Common myeloid progenitor, CD34-positive (primary cell): ENCODE measurements at regions not wholly inside any gene's neighbourhood (a gene's known extent, or its start where the extent isn't known, plus 50 kb on each side); places are given as distances from the start of the nearest gene placed in this dataset.

Experiments
- CTCF ChIA-PET: fragments of 350-600 bp; sonication (Branson Sonifier 250); formaldehyde crosslinking; loops from one replicate; lab custom pipeline; 2021; ENCODE audit warnings: antibody characterized with exemption; lab: Charles Lee
- POLR2A ChIA-PET: fragments of 350-600 bp; sonication (Branson Sonifier 250); formaldehyde crosslinking; loops from one replicate; lab custom pipeline; 2021; ENCODE audit warnings: antibody characterized with exemption; lab: Charles Lee
- DNase-seq, 3 donors: peaks; one replicate each; pipeline versions ENCODE4 v3.0.0 to v3.0.0-alpha.2; 2013
- H3K27ac ChIP-seq, 2 experiments: 1 replicate in 1 of 2; 2 replicates in 1 of 2; pipeline ENCODE4 v1.7.0; 2013; ENCODE audit warnings: inconsistent platforms in 2 of 2, low read length in 2 of 2, mild to moderate bottlenecking in 2 of 2, low read depth in 1 of 2, moderate library complexity in 1 of 2; ENCODE audit not compliant: severe bottlenecking in 2 of 2, insufficient read depth in 1 of 2, poor library complexity in 1 of 2
- H3K27me3 ChIP-seq, 5 experiments: replicated peaks in 2 of 5; 1 replicate in 3 of 5; 2 replicates in 2 of 5; pipeline versions ENCODE4 v1.6.1 to v1.7.0; 2013; ENCODE audit warnings: low read length in 4 of 5, mild to moderate bottlenecking in 2 of 5, moderate library complexity in 2 of 5, inconsistent platforms in 1 of 5; ENCODE audit not compliant: insufficient read depth in 5 of 5, control insufficient read depth in 4 of 5
- H3K36me3 ChIP-seq, 4 experiments: 1 replicate in 2 of 4; 2 replicates in 2 of 4; pipeline versions ENCODE4 v1.6.1 to v1.7.0; 2013; ENCODE audit warnings: low read length in 3 of 4, control low read depth in 1 of 4, mild to moderate bottlenecking in 1 of 4; ENCODE audit not compliant: control insufficient read depth in 4 of 4, insufficient read depth in 4 of 4
- H3K4me1 ChIP-seq, 4 experiments: 1 replicate in 3 of 4; 2 replicates in 1 of 4; pipeline versions ENCODE4 v1.6.1 to v1.7.1; 2013; ENCODE audit warnings: low read length in 3 of 4, mild to moderate bottlenecking in 3 of 4, control low read depth in 1 of 4, inconsistent platforms in 1 of 4, moderate library complexity in 1 of 4; ENCODE audit not compliant: control insufficient read depth in 4 of 4, insufficient read depth in 4 of 4; ENCODE audit errors: control extremely low read depth in 1 of 4
- H3K4me3 ChIP-seq, 7 experiments: 1 replicate in 4 of 7; 2 replicates in 3 of 7; pipeline versions ENCODE4 v1.5.1 to v1.7.0; 2013; ENCODE audit warnings: mild to moderate bottlenecking in 7 of 7, low read length in 6 of 7, moderate library complexity in 6 of 7, inconsistent platforms in 2 of 7, low read depth in 2 of 7, control low read depth in 1 of 7; ENCODE audit not compliant: insufficient read depth in 4 of 7, control insufficient read depth in 1 of 7; ENCODE audit errors: extremely low read depth in 1 of 7
- H3K9me3 ChIP-seq, 5 experiments: 1 replicate in 4 of 5; 2 replicates in 1 of 5; pipeline versions ENCODE4 v1.6.1 to v1.7.1; 2013; ENCODE audit warnings: low read length in 4 of 5, mild to moderate bottlenecking in 2 of 5, inconsistent platforms in 1 of 5, low read depth in 1 of 5, moderate library complexity in 1 of 5; ENCODE audit not compliant: control insufficient read depth in 4 of 5, insufficient read depth in 2 of 5; ENCODE audit errors: control extremely low read depth in 1 of 5
- WGBS: methylation state at CpG from one replicate; pipeline ENCODE4 v1.1.5; 2013; ENCODE audit not compliant: insufficient coverage; 5-methylcytosine and 5-hydroxymethylcytosine counted together

DNA sequence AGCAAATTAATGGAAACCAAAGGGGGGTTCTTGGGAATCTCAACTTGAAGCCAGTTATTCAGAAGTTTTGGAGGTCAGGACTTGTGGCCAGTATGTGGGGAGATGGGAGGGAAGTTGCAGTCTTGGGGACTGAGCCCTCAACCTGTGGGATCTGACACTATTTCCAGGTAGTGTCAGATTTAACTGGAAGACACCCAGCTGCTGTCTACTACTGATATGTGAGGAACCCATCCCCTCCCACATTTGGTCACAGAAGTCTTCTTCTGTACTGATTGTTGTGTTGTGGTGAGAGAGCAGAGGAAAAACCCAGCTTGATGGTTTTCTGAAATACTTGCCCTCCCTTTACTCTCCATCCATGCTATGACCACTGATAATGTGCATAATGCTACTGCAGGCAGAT, 134.0 kb downstream of the QRSL1 start:
- no peak overlapping the region for H3K27ac ChIP-seq
- ChIA-PET POLR2A (no interaction called here), CTCF (no interaction called here)

GRCh38 chr6:106761160-106761559, 131.8 kb downstream of the QRSL1 start:
- H3K36me3 ChIP-seq, result no peaks in the 10 kb centered on the region
- H3K4me1 ChIP-seq, result no peaks in the 10 kb centered on the region
- no peak for DNase-seq
- peaks cover 1 to 12% (median 3%) of the 10 kb centered on the region in 5 experiments for H3K9me3 ChIP-seq
- 100% methylated on average over 1 of the region's 2 CpGs for WGBS
- no peak overlapping the region for H3K27ac ChIP-seq
- CTCF ChIA-PET, result no interaction called here
- POLR2A ChIA-PET, result no interaction called here
- peaks cover 0 to 2% (median 0%) of the 10 kb centered on the region in 5 experiments for H3K27me3 ChIP-seq
- H3K4me3 ChIP-seq, result no peak overlapping the region

More for the DNA sequence above, 134.0 kb downstream of the QRSL1 start:
- H3K9me3 ChIP-seq, result peaks cover 1 to 12% (median 3%) of the 10 kb centered on the region in 5 experiments
- no peak overlapping the region for H3K4me3 ChIP-seq
- no peaks in the 10 kb centered on the region for H3K36me3 ChIP-seq
- peaks cover 0 to 2% (median 0%) of the 10 kb centered on the region in 5 experiments for H3K27me3 ChIP-seq
- no peaks in the 10 kb centered on the region for H3K4me1 ChIP-seq
- DNase-seq, result no peak

DNA sequence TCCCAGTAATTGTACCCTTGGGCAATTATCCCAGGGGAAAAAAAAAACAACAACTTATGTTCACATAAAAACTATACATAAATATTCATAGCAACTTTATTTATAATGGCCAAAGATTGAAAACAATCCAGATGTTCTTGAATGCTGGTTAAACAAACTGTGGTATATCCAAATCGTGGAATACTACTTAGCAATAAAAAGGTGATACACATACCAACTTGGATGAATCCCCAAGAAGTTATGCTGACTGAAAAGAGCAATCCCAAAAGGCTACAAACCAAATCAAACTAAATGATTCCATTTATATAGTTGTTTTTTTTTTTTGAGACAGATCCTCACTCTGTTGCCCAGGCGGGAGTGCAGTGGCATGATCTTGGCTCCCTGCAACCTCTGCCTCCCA, 129.7 kb downstream of the QRSL1 start:
- CTCF ChIA-PET, result no interaction called here
- Histone ChIP-seq H3K27me3 (no peaks in the 10 kb centered on the region), H3K9me3 (peaks cover 1 to 12% (median 2%) of the 10 kb centered on the region in 5 experiments), H3K36me3 (no peaks in the 10 kb centered on the region), H3K27ac (no peak overlapping the region), H3K4me1 (no peaks in the 10 kb centered on the region), H3K4me3 (no peak overlapping the region)
- no CpG with 5 or more reads among the region's 2 CpGs for WGBS
- no peak for DNase-seq
- POLR2A ChIA-PET, result no interaction called here

- DNase-seq, result no peak
- POLR2A ChIA-PET, result no interaction called here
- H3K4me3 ChIP-seq, result no peak overlapping the region
- no peaks in the 10 kb centered on the region for H3K27me3 ChIP-seq
- CTCF ChIA-PET, result no interaction called here
- H3K4me1 ChIP-seq, result no peaks in the 10 kb centered on the region
- peaks cover 1 to 9% (median 2%) of the 10 kb centered on the region in 5 experiments for H3K9me3 ChIP-seq
- 90% methylated on average over 8 of the region's 16 CpGs for whole genome bisulfite sequencing
- no peaks in the 10 kb centered on the region for H3K36me3 ChIP-seq
- H3K27ac ChIP-seq, result no peak overlapping the region
Measured at GRCh38 chr6:106757722-106758467, 128.5 kb downstream of the QRSL1 start.

DNA sequence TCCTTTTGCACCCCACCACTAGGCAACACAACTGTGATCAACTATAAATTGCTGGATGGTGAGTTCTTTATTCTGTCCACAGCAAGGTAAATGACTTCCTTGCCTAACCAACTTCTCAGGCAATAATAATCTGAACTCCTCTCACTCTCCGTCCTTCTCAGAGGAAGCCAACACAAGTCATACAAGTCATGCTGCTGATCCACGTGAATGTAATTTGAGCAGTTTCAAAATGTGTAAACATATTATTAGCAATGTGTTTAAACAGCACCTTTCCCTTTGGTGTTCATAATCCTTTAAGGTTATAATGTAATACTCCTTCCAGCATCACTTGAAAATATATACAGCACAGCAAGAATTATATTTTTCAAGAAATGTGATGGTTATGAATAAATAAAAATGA, 127.9 kb downstream of the QRSL1 start:
- POLR2A ChIA-PET, result no interaction called here

GRCh38 chr6:106754215-106754614, 124.8 kb downstream of the QRSL1 start:
- no peaks in the 10 kb centered on the region for H3K27me3 ChIP-seq
- peaks cover 0 to 3% (median 0%) of the 10 kb centered on the region in 4 experiments for H3K4me1 ChIP-seq
- no peak overlapping the region for H3K4me3 ChIP-seq
- peaks cover 0 to 3% (median 0%) of the 10 kb centered on the region in 5 experiments for H3K9me3 ChIP-seq
- no peaks in the 10 kb centered on the region for H3K36me3 ChIP-seq
- CTCF ChIA-PET, result no interaction called here
- H3K27ac ChIP-seq, result no peak overlapping the region
- POLR2A ChIA-PET, result no interaction called here
- no peak for DNase-seq
- WGBS, result 100% methylated on average over 4 of the region's 5 CpGs

More for the DNA sequence above, 127.9 kb downstream of the QRSL1 start:
- Histone ChIP-seq H3K4me1 (no peaks in the 10 kb centered on the region), H3K27ac (no peak overlapping the region), H3K4me3 (no peak overlapping the region), H3K27me3 (no peaks in the 10 kb centered on the region), H3K36me3 (no peaks in the 10 kb centered on the region), H3K9me3 (peaks cover 0 to 9% (median 2%) of the 10 kb centered on the region in 5 experiments)
- no peak for DNase-seq
- WGBS, result no CpG with 5 or more reads among the region's 2 CpGs
- CTCF ChIA-PET, result no interaction called here

DNA sequence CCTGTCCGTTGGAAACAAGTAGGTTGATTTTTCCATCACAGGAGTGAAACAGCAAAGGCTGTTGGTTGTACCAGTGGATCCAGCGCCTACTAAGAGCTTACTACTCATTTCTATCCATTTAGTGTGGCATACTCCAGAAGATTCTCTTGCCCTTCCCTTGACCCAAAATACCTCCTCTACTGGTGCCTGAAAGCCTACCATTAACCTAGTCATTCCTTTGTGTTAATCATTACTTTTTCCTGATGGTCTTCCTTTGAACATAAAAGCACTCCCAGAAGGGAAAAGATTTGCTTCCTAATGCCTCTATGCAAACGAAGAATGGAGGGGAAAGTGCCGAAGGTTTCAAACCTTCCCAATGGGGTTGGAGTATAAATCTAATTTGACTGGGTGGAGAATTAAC, 123.3 kb downstream of the QRSL1 start:
- Histone ChIP-seq H3K27ac (no peak overlapping the region), H3K4me3 (no peak overlapping the region), H3K9me3 (no peaks in the 10 kb centered on the region), H3K36me3 (no peaks in the 10 kb centered on the region), H3K4me1 (peaks cover 0 to 3% (median 0%) of the 10 kb centered on the region in 4 experiments), H3K27me3 (no peaks in the 10 kb centered on the region)
- 100% methylated on average over 1 of the region's 4 CpGs for WGBS
- POLR2A ChIA-PET, result no interaction called here
- no peak for DNase-seq
- CTCF ChIA-PET, result no interaction called here
